GM10266 (cell line): ENCODE measurements at regions not wholly inside any gene's neighbourhood (a gene's known extent, or its start where the extent isn't known, plus 50 kb on each side); places are given as distances from the start of the nearest gene placed in this dataset.

ENCODE experiments used
- DNase-seq: peaks from one replicate; pipeline ENCODE4 v3.0.0; 2012; ENCODE audit errors: extremely low spot score
- TF ChIP-seq, protein P1 (sequence below): IDR thresholded peaks from 2 replicates; pipeline ENCODE4 v1.5.1; 2012; ENCODE audit warnings: mild to moderate bottlenecking, low read depth; ENCODE audit not compliant: control insufficient read depth, insufficient read depth; ENCODE audit errors: missing control alignments

DNA sequence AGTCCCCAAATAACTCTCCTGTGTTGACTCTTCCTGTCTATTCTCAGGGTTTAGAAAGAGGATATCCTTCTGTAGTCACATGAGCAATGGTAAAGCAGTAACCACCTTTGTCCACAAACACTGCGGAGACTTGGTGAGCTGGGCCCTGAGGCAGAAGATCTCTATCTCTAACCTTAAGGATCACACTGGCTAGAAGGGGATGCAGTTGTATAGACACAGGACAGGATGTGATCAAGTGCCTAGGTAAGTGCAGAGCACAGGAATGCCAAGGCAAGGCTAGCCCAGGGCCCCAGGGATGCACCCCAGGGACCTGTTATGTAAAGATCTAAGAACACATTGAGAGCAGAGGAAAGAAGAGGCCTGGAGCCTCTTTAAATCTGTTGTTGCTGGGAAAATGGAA lies 610.5 kb downstream of the IRX1 start:
- DNase-seq = no peak
- TF ChIP-seq, protein P1, sequence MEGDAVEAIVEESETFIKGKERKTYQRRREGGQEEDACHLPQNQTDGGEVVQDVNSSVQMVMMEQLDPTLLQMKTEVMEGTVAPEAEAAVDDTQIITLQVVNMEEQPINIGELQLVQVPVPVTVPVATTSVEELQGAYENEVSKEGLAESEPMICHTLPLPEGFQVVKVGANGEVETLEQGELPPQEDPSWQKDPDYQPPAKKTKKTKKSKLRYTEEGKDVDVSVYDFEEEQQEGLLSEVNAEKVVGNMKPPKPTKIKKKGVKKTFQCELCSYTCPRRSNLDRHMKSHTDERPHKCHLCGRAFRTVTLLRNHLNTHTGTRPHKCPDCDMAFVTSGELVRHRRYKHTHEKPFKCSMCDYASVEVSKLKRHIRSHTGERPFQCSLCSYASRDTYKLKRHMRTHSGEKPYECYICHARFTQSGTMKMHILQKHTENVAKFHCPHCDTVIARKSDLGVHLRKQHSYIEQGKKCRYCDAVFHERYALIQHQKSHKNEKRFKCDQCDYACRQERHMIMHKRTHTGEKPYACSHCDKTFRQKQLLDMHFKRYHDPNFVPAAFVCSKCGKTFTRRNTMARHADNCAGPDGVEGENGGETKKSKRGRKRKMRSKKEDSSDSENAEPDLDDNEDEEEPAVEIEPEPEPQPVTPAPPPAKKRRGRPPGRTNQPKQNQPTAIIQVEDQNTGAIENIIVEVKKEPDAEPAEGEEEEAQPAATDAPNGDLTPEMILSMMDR = no peak

DNA sequence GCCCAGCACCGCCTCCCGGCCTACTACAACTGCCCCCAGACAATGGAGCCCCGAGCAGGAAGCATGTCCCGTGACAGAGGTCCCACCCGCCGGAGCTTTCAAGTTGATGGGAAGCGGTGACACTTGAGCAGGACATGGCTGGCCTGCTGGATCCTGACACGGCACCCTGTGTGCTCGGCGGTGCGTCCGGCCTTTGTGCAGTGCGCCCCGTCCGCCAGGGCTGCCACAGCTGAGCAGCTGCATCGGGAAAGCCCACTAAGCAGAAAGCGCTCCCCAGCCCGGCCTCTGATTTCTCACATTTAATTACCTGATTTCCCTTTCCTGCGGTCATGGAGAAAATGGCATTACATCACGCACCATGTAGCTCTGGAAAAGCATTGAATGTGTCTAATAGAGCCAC lies 611.9 kb downstream of the IRX1 start:
- DNase-seq = no peak
- TF ChIP-seq, protein P1 = no peak

DNA sequence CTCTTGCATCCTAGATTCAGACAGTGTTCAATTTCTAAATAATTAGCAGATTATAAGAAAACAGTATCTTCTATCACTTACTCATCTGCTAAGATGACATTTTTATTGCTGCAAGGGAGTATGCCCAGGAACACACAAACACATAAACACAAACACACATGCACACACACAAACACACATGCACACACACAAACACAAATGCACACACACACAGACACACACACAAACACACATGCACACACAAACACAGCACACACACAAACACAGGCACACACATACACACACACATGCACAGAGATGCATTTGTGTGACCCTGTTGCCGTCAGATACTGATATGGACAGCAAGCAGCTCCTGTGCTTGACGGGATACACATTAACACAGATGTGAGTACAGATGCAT lies 612.9 kb downstream of the IRX1 start:
- DNase-seq = no peak
- TF ChIP-seq, protein P1 = no peak

DNA sequence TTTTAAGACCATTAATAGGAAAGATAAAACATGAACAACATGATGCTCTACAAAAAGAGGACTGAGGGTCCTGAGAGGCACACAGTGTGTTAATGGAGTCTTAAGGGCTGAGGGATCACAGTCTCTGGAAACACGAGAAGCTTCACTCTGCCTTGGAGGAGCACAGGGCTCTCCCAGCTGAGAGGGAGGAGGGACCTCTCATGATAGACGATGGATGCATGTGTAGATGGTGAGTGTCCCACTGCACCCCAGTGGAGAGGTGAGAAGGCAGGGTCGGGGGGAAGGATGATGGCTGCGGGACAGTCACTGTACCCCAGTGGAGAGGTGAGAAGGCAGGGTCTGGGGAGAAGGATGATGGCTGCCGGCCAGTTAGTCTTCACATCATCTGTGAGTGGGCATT lies 613.4 kb downstream of the IRX1 start:
- TF ChIP-seq, protein P1 = no peak
- DNase-seq = no peak

DNA sequence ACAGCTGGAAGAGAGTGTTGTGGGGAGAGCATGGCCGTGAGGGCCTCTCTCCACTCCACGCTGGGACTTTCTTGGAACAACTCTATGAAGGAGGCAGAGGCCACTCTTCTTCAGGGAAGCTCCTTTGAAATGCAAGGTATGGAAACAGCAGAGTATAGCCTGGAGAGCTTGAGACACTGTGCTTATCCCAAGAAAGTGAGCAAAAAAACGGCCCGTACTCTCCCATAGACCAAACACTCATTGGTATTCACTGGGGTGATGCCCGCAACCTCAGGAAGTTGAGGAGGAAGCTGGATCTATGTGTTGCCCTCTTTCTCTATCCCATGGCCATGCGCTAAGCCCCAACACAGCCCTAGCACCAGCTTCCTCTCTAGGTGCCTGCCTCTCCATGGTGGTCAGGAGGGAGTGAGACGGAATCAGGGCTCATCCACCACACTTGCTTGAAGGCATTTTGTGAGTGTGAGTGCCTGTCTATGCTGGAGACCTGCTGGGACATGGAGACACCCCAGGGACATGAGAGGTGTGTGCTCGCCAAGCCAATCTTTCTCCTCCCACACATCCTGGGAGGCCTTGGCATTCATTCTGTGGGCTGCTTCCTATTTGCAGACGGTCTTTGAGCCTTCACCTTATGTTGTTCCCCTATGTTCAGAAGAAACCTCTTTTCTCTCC lies 616.6 kb downstream of the IRX1 start:
- TF ChIP-seq, protein P1 = no peak
- no peak for DNase-seq

DNA sequence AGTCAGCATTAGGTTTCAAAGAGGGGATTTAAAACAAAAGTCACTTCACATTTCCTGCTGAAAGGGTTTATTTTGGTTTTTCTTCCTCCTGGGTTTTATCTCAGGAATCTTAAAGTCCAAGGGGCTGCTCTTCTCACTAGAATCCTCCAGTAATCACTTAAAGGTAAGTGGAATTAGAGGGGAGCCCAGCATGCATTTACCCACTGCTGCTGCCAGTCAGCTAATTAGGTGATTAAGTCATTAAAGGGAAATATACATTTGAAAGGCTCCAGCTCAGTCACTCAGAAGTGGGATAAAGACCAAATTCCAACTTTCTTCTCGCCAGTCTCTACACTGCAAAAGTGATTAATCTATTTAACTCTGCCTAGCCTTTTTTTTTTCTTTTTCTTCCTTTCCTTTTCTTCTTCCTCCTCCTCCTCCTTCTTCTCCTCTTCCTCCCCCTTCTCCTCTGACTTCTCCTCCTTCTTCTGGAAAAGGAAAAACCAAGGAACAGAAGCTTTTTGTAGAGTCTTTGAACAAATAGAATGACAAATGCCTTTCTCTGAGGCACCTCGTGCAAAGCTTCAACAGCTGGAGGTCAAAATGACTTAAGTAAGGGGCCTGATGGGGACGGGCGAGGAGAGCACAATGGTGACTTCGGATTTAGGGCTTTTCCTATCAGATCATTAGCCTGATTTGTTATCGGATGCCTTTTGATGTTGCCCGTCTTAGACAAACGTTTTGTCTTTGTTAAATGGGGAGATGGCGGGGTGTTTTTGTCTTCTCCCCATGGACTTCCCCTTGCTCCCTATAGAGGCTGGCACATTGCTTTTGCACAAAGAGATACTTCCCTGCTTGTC lies 617.6 kb downstream of the IRX1 start:
- DNase-seq = no peak
- TF ChIP-seq, protein P1 = no peak

DNA sequence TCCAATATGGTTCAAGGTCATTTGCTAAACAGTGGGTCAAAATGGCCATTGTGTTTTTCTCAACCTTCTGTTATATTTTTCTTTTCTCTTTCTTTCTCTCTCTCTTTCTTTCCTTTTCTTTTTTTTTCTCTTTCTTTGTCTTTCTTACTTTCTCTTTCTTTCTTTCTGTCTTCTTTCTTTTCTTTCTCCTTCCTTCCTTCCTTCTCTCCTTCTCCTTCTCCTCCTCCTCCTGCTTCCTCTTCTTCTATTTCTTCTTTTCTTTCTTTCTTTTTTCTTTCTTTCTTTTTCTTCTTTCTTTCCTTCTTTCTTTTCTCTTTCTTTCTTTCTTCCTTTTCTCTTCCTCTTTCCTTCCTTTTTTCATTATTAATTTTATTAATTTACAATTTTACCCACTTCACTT lies 619.5 kb downstream of the IRX1 start:
- TF ChIP-seq, protein P1 = no peak
- no peak for DNase-seq
